ENCODE measurements at regions not wholly inside any gene's neighbourhood (a gene's known extent, or its start where the extent isn't known, plus 50 kb on each side); places are given as distances from the start of the nearest gene placed in this dataset.

GRCh38 chr4:136810626-136811025 is 721.7 kb downstream of the PCDH18 start:
- TF ChIP-seq GATA1 (IDR thresholded peaks at IDR 0.05; ENCODE audit: low read depth, low read length) (no peak), POLR2A (IDR thresholded peaks at IDR 0.05; ENCODE audit: low read length) (no peak)
- DNase-seq: no peak

- TF ChIP-seq GATA1 (IDR thresholded peaks at IDR 0.05; ENCODE audit: low read depth, low read length): no peak
- no peak for TF ChIP-seq POLR2A (IDR thresholded peaks at IDR 0.05; ENCODE audit: low read length)
- no peak for DNase-seq
Observed at GRCh38 chr4:136806844-136807243, 725.5 kb downstream of the PCDH18 start.

GRCh38 chr4:136805617-136806016 is 726.7 kb downstream of the PCDH18 start:
- DNase-seq: no peak
- TF ChIP-seq POLR2A (IDR thresholded peaks at IDR 0.05; ENCODE audit: low read length) (no peak), GATA1 (IDR thresholded peaks at IDR 0.05; ENCODE audit: low read depth, low read length) (no peak)

GRCh38 chr4:136803433-136803832 is 728.9 kb downstream of the PCDH18 start:
- TF ChIP-seq POLR2A (IDR thresholded peaks at IDR 0.05; ENCODE audit: low read length): no peak
- TF ChIP-seq GATA1 (IDR thresholded peaks at IDR 0.05; ENCODE audit: low read depth, low read length): no peak
- no peak for DNase-seq

GRCh38 chr4:136800248-136800647 is 732.0 kb downstream of the PCDH18 start:
- TF ChIP-seq POLR2A (IDR thresholded peaks at IDR 0.05; ENCODE audit: low read length) (no peak), GATA1 (IDR thresholded peaks at IDR 0.05; ENCODE audit: low read depth, low read length) (no peak)

GRCh38 chr4:136796953-136797352 is 735.3 kb downstream of the PCDH18 start:
- no peak for DNase-seq
- no peak for TF ChIP-seq GATA1 (IDR thresholded peaks at IDR 0.05; ENCODE audit: low read depth, low read length)
- no peak for TF ChIP-seq POLR2A (IDR thresholded peaks at IDR 0.05; ENCODE audit: low read length)

More at GRCh38 chr4:136800248-136800647, 732.0 kb downstream of the PCDH18 start:
- no peak for DNase-seq

GRCh38 chr4:136793848-136794247 is 738.4 kb downstream of the PCDH18 start:
- DNase-seq: no peak
- no peak for TF ChIP-seq POLR2A (IDR thresholded peaks at IDR 0.05; ENCODE audit: low read length)
- no peak for TF ChIP-seq GATA1 (IDR thresholded peaks at IDR 0.05; ENCODE audit: low read depth, low read length)

- no peak for DNase-seq
- TF ChIP-seq GATA1 (IDR thresholded peaks at IDR 0.05; ENCODE audit: low read depth, low read length) (no peak), POLR2A (IDR thresholded peaks at IDR 0.05; ENCODE audit: low read length) (no peak)
Observed at GRCh38 chr4:136784326-136784725, 748.0 kb downstream of the PCDH18 start.

- no peak for DNase-seq
- TF ChIP-seq GATA1 (IDR thresholded peaks at IDR 0.05; ENCODE audit: low read depth, low read length) (no peak), POLR2A (IDR thresholded peaks at IDR 0.05; ENCODE audit: low read length) (no peak)
Observed at GRCh38 chr4:136769717-136770116, 762.6 kb downstream of the PCDH18 start.

GRCh38 chr4:136768925-136769275 is 763.4 kb downstream of the PCDH18 start:
- TF ChIP-seq POLR2A (IDR thresholded peaks at IDR 0.05; ENCODE audit: low read length): no peak
- TF ChIP-seq GATA1 (IDR thresholded peaks at IDR 0.05; ENCODE audit: low read depth, low read length): no peak
- DNase-seq: no peak

- no peak for DNase-seq
- TF ChIP-seq POLR2A (IDR thresholded peaks at IDR 0.05; ENCODE audit: low read length): no peak
Observed at GRCh38 chr4:136768213-136768924, 763.9 kb downstream of the PCDH18 start.

GRCh38 chr4:136763919-136764318 is 768.4 kb downstream of the PCDH18 start:
- TF ChIP-seq POLR2A (IDR thresholded peaks at IDR 0.05; ENCODE audit: low read length): no peak
- TF ChIP-seq GATA1 (IDR thresholded peaks at IDR 0.05; ENCODE audit: low read depth, low read length): no peak
- no peak for DNase-seq

GRCh38 chr4:136755531-136755916 is 776.8 kb downstream of the PCDH18 start:
- TF ChIP-seq GATA1 (IDR thresholded peaks at IDR 0.05; ENCODE audit: low read depth, low read length) (no peak), POLR2A (IDR thresholded peaks at IDR 0.05; ENCODE audit: low read length) (no peak)
- no peak for DNase-seq

- TF ChIP-seq GATA1 (IDR thresholded peaks at IDR 0.05; ENCODE audit: low read depth, low read length) (no peak), POLR2A (IDR thresholded peaks at IDR 0.05; ENCODE audit: low read length) (no peak)
Observed at GRCh38 chr4:136754810-136755530, 777.3 kb downstream of the PCDH18 start.

GRCh38 chr4:136751556-136751955 is 780.7 kb downstream of the PCDH18 start:
- no peak for DNase-seq
- no peak for TF ChIP-seq GATA1 (IDR thresholded peaks at IDR 0.05; ENCODE audit: low read depth, low read length)
- TF ChIP-seq POLR2A (IDR thresholded peaks at IDR 0.05; ENCODE audit: low read length): no peak

More at GRCh38 chr4:136754810-136755530, 777.3 kb downstream of the PCDH18 start:
- no peak for DNase-seq

All from erythroblast (primary cell).